CD4-positive, alpha-beta memory T cell (primary cell): ENCODE measurements at regions not wholly inside any gene's neighbourhood (a gene's known extent, or its start where the extent isn't known, plus 50 kb on each side); places are given as distances from the start of the nearest gene placed in this dataset.

ENCODE experiments used
- CTCF ChIA-PET: fragments of 350-600 bp; sonication (Branson Sonifier 250); formaldehyde crosslinking; loops from one replicate; lab custom pipeline; 2021; ENCODE audit warnings: inconsistent platforms; ENCODE audit not compliant: partially characterized antibody; lab: Charles Lee
- POLR2A ChIA-PET: fragments of 350-600 bp; sonication (Branson Sonifier 250); formaldehyde crosslinking; loops from one replicate; lab custom pipeline; 2021; ENCODE audit not compliant: partially characterized antibody; lab: Charles Lee
- DNase-seq, 5 donors: peaks; one replicate each; pipeline versions ENCODE4 v3.0.0 to v3.0.0-alpha.2; 2020 to 2022; ENCODE audit warnings: mixed read lengths in 1 of 5
- H3K27ac ChIP-seq: one replicate; pipeline ENCODE4 v1.7.0; 2013; ENCODE audit warnings: low read depth, low read length
- H3K27me3 ChIP-seq: 2 replicates; pipeline ENCODE4 v1.7.0; 2013; ENCODE audit warnings: mild to moderate bottlenecking, low read length, moderate library complexity; ENCODE audit not compliant: insufficient read depth
- H3K36me3 ChIP-seq: 2 replicates; pipeline ENCODE4 v1.7.0; 2013; ENCODE audit warnings: mild to moderate bottlenecking, low read length, moderate library complexity; ENCODE audit not compliant: insufficient read depth
- H3K4me1 ChIP-seq: 2 replicates; pipeline ENCODE4 v1.7.0; 2013; ENCODE audit warnings: mild to moderate bottlenecking, low read length, moderate library complexity; ENCODE audit not compliant: insufficient read depth
- H3K4me3 ChIP-seq, 2 donors: one replicate each; pipeline ENCODE4 v1.7.0; 2013; ENCODE audit warnings: low read length in 2 of 2, mild to moderate bottlenecking in 1 of 2
- H3K9me3 ChIP-seq, 2 donors: one replicate each; pipeline ENCODE4 v1.7.0; 2013; ENCODE audit warnings: low read length in 2 of 2, control low read depth in 1 of 2; ENCODE audit not compliant: control insufficient read depth in 1 of 2
- H3K27ac Mint-ChIP-seq, 7 donors: one replicate each; pipeline ENCODE4 v1.8.0; 2020 to 2021; ENCODE audit warnings: mixed read lengths in 7 of 7, mild to moderate bottlenecking in 6 of 7, inconsistent platforms in 3 of 7, moderate library complexity in 3 of 7
- H3K27me3 Mint-ChIP-seq, 2 donors: one replicate each; pipeline ENCODE4 v1.8.0; 2020 to 2021; ENCODE audit warnings: mixed read lengths in 2 of 2
- H3K36me3 Mint-ChIP-seq, 2 donors: one replicate each; pipeline ENCODE4 v1.8.0; 2020 to 2021; ENCODE audit warnings: mixed read lengths in 2 of 2, inconsistent platforms in 1 of 2, mild to moderate bottlenecking in 1 of 2
- H3K4me1 Mint-ChIP-seq, 4 donors: one replicate each; pipeline ENCODE4 v1.8.0; 2020 to 2021; ENCODE audit warnings: mixed read lengths in 4 of 4, mild to moderate bottlenecking in 1 of 4
- H3K4me3 Mint-ChIP-seq, 8 donors: one replicate each; pipeline ENCODE4 v1.8.0; 2020 to 2021; ENCODE audit warnings: mixed read lengths in 8 of 8, mild to moderate bottlenecking in 7 of 8, moderate library complexity in 6 of 8, inconsistent platforms in 3 of 8
- H3K9me3 Mint-ChIP-seq, 8 donors: one replicate each; pipeline ENCODE4 v1.8.0; 2020 to 2021; ENCODE audit warnings: mixed read lengths in 8 of 8, mild to moderate bottlenecking in 5 of 8, inconsistent platforms in 3 of 8, moderate library complexity in 1 of 8
- intact Hi-C: fragments of 100-400 bp; cut with micrococcal nuclease; formaldehyde crosslinking; loops from one replicate; pipeline ENCODE4 v1.15.1; 2023

DNA sequence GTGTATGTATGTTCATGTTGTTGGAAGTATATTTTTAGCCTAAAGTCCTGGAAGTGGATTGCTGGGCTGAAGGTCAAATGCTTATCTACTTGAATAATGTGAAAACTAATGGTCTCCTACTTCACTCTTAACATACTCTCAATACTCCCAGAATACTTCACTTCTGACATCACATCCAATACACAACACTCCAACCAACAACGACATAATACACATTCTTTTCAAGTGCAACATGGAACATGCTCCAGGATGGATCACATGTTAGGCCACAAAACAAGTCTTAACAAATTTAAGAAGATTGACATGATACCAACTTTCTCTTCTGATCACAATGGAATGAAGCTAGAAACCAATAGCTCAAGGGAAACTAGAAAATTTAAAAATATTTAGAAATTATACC lies 126.9 kb upstream of the ADCY1 start:
- Histone ChIP-seq H3K27ac (no peak overlapping the region), H3K36me3 (no peaks in the 10 kb centered on the region), H3K9me3 (no peaks in the 10 kb centered on the region), H3K4me3 (no peak overlapping the region), H3K4me1 (no peaks in the 10 kb centered on the region), H3K27me3 (no peaks in the 10 kb centered on the region)
- no peak for DNase-seq
- CTCF ChIA-PET: no interaction called here
- Mint-ChIP-seq H3K27ac (peak overlapping the region in 1 of 7 donors; percentile 69), H3K4me1 (no peaks in the 10 kb centered on the region), H3K36me3 (no peaks in the 10 kb centered on the region), H3K27me3 (peaks cover 4 to 6% of the 10 kb centered on the region in 2 donors), H3K4me3 (no peak overlapping the region), H3K9me3 (peaks cover 0 to 5% (median 3%) of the 10 kb centered on the region in 8 donors)
- intact Hi-C loops: no loop called here
- POLR2A ChIA-PET: no interaction called here

DNA sequence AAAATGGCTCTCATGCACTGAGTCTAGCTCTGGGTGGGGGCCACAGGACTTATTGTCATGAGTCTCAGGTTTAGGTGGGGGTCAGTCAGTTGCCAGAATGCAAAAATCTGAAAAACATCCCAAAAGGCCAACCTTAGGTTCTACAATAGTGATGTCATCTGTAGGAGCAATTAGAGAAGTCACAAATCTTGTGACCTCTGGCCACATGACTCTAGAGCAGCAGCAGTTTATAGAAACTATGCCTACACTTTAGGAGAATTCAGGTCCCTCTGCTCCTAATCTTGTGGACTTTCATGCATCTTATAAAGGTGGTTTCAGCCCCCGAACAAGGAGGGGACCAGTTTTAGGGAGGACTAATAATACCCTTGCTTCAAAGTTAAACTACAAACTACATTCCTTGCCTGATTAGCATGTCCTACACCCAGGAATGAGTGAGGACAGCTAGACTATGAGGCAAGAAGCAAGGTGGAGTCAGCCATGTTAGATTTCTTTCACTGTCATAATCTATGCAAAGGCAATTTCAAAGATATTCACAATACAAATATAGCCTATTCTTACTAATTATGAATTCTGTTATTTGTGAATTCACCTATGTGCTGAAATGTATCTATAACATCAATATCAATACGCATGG lies 123.5 kb upstream of the ADCY1 start:
- H3K9me3 ChIP-seq: no peaks in the 10 kb centered on the region
- H3K27me3 ChIP-seq: no peaks in the 10 kb centered on the region
- POLR2A ChIA-PET: no interaction called here
- no peak overlapping the region for H3K27ac Mint-ChIP-seq
- no peaks in the 10 kb centered on the region for H3K4me1 ChIP-seq
- peaks cover 0 to 5% (median 3%) of the 10 kb centered on the region in 8 donors for H3K9me3 Mint-ChIP-seq
- CTCF ChIA-PET: no interaction called here
- intact Hi-C loops: no loop called here
- H3K4me3 ChIP-seq: no peak overlapping the region
- no peak overlapping the region for H3K4me3 Mint-ChIP-seq
- H3K27ac ChIP-seq: no peak overlapping the region
- peaks cover 4 to 7% of the 10 kb centered on the region in 2 donors for H3K27me3 Mint-ChIP-seq
- no peaks in the 10 kb centered on the region for H3K36me3 Mint-ChIP-seq
- no peak for DNase-seq
- H3K36me3 ChIP-seq: no peaks in the 10 kb centered on the region
- no peaks in the 10 kb centered on the region for H3K4me1 Mint-ChIP-seq

DNA sequence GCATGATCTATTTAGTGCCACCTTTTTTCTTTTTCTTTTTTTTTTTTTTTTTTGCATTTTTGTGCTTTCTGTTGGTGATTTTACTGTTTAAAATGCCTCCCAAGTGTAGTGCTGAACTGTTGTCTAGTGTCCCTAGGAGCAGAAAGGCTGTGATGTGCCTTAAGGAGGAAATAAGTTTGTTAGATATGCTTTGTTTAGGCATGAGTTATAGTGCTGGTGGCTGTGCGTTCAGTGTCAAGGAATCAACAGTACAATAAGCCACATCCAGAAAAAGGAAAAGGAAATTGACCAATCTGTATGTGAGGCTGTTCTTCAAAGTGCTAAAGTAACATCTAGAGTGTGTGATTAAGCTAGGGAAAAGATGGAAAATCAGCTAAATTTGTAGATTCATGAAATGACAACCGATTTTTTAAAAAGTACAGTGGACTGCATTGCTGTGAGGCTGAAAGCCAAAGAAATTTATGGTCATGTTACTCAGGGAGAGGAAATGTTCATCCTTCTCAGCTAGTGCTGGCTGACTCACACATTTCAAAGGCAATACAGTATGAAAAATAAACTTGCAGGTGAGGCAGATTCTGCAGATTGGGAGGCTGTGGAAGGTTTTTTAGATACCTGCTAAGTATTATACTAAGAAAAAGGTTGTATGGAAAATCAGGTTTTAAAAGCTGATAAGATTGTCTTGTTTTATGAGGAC lies 122.7 kb upstream of the ADCY1 start:
- intact Hi-C loops: no loop called here
- Mint-ChIP-seq H3K4me1 (no peaks in the 10 kb centered on the region), H3K27me3 (peaks cover 4 to 5% of the 10 kb centered on the region in 2 donors), H3K36me3 (no peaks in the 10 kb centered on the region), H3K27ac (no peak overlapping the region), H3K9me3 (peaks cover 0 to 5% (median under 1%) of the 10 kb centered on the region in 8 donors), H3K4me3 (no peak overlapping the region)
- ChIA-PET POLR2A (no interaction called here), CTCF (no interaction called here)
- Histone ChIP-seq H3K4me3 (no peak overlapping the region), H3K4me1 (no peaks in the 10 kb centered on the region), H3K27me3 (no peaks in the 10 kb centered on the region), H3K27ac (no peak overlapping the region), H3K9me3 (no peaks in the 10 kb centered on the region), H3K36me3 (no peaks in the 10 kb centered on the region)
- no peak for DNase-seq

DNA sequence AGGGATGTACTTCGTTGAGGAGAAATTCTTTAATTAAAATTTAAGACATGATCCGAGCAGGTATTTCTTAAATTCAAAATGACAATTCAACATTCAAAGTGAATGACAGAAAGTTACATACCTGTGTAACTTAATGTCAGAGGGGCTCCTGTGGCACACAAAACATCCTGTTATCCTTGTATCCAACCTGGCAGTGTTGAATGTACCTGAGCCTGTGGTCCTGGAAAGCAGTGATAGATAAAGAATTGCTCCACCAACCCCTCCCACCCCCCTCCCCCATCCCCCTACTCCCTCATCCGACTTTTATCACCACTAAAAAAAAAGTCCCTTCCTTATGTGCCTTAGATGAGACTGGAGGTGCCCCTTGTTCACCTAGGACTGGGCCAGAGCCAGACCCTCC lies 119.4 kb upstream of the ADCY1 start:
- Histone ChIP-seq H3K27me3 (no peaks in the 10 kb centered on the region), H3K9me3 (no peaks in the 10 kb centered on the region), H3K4me1 (no peaks in the 10 kb centered on the region), H3K27ac (no peak overlapping the region), H3K4me3 (no peak overlapping the region), H3K36me3 (no peaks in the 10 kb centered on the region)
- ChIA-PET CTCF (no interaction called here), POLR2A (no interaction called here)
- Mint-ChIP-seq H3K36me3 (no peaks in the 10 kb centered on the region), H3K9me3 (peaks cover 0 to 2% (median 0%) of the 10 kb centered on the region in 8 donors), H3K27ac (no peak overlapping the region), H3K4me1 (no peaks in the 10 kb centered on the region), H3K4me3 (no peak overlapping the region), H3K27me3 (peaks cover 1 to 3% of the 10 kb centered on the region in 2 donors)
- intact Hi-C loops: no loop called here
- DNase-seq: no peak

DNA sequence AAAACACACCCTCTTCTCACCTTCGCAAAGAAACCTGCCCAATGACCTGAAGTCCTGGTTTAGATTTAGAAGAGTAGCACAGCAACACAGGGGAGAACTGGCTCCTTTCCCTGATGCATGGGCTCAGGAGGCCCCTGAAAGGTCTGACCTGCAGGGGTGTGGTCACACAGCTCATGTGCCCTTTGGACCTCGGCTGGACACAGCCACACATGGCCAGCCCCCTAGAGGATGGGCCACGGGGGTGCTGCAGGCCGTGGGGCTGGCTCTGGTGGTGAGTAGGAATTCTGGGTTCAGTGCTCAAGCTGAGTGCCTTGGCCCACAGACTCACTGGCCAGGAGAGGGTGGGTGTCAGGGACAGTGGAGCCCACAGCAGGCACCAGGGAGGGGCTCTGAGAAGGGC lies 118.5 kb upstream of the ADCY1 start:
- H3K36me3 Mint-ChIP-seq: no peaks in the 10 kb centered on the region
- Histone ChIP-seq H3K36me3 (no peaks in the 10 kb centered on the region), H3K9me3 (no peaks in the 10 kb centered on the region), H3K4me1 (no peaks in the 10 kb centered on the region), H3K27me3 (no peaks in the 10 kb centered on the region), H3K27ac (no peak overlapping the region), H3K4me3 (no peak overlapping the region)
- intact Hi-C loops: no loop called here
- no peak overlapping the region for H3K4me3 Mint-ChIP-seq
- ChIA-PET POLR2A (no interaction called here), CTCF (no interaction called here)
- no peak for DNase-seq
- no peaks in the 10 kb centered on the region for H3K4me1 Mint-ChIP-seq
- H3K27me3 Mint-ChIP-seq: peaks cover 1 to 3% of the 10 kb centered on the region in 2 donors
- H3K9me3 Mint-ChIP-seq: peaks cover 0 to 2% (median 0%) of the 10 kb centered on the region in 8 donors
- no peak overlapping the region for H3K27ac Mint-ChIP-seq

DNA sequence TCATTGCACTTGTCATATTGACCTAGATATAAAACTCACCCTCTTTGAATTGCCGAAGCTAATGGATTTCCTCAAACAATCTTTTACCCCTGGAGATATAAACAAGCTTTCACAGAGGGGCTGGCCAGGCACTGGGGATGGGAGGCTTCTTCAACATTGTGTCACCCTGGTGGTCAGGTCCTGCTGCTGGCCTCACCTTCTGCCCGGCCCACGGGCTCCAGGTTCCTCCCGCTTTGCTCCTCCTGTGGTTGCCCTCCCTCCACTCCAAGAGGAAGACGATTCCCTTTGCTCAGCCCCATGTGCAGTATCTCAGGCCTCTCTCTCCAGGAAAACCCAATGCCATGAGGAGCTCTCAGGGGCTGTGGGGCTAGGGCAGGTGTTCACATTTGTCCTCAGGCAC lies 118.1 kb upstream of the ADCY1 start:
- Mint-ChIP-seq H3K9me3 (peaks cover 0 to 2% (median 0%) of the 10 kb centered on the region in 8 donors), H3K4me3 (no peak overlapping the region), H3K27ac (no peak overlapping the region), H3K36me3 (no peaks in the 10 kb centered on the region), H3K27me3 (peaks cover 1 to 3% of the 10 kb centered on the region in 2 donors), H3K4me1 (no peaks in the 10 kb centered on the region)
- H3K27ac ChIP-seq: no peak overlapping the region
- DNase-seq: no peak
- ChIA-PET CTCF (no interaction called here), POLR2A (no interaction called here)
- H3K9me3 ChIP-seq: no peaks in the 10 kb centered on the region
- no peaks in the 10 kb centered on the region for H3K27me3 ChIP-seq
- no peak overlapping the region for H3K4me3 ChIP-seq
- H3K36me3 ChIP-seq: no peaks in the 10 kb centered on the region
- H3K4me1 ChIP-seq: no peaks in the 10 kb centered on the region
- intact Hi-C loops: no loop called here

DNA sequence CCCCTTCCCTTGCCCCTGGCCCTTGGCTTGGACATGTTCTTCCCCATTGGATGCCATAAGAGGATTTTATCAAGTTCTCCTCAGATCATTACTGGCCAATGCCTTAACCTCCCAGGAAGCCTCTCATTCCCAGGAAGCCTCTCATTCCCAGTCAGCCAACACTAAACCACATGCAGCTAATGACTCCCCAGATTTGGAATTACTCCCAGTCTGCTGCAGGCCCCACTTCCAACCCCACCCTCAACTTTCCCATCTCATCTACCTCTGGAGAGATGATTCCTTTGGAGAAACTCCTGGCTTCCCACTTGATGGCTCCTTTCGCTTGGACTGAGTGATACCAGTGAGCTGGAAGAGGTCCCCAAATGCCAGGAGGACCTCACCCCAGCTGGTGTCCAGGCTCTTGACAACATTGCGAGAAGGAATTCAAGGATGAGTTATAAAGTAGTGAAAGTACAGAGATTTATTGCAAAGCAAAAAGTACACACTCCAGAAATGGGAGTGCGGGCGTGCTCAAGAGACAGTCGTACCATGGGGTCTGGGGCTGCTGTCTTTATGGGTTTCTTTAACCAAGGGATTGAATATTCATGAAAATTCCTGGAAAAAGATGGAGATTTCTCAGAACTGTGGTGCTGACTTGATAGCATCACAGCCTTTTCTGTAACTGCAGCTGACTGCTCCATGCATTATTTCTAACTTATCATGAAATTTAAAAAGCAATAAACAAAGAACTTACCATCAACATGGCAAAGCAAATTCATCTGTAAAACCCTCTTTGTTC lies 117.2 kb upstream of the ADCY1 start:
- Mint-ChIP-seq H3K4me3 (no peak overlapping the region), H3K4me1 (no peaks in the 10 kb centered on the region), H3K9me3 (peaks cover 0 to 2% (median 0%) of the 10 kb centered on the region in 8 donors), H3K27ac (no peak overlapping the region), H3K27me3 (peaks cover 1% of the 10 kb centered on the region in 2 donors), H3K36me3 (no peaks in the 10 kb centered on the region)
- no peaks in the 10 kb centered on the region for H3K36me3 ChIP-seq
- no peak overlapping the region for H3K27ac ChIP-seq
- no peaks in the 10 kb centered on the region for H3K27me3 ChIP-seq
- no peaks in the 10 kb centered on the region for H3K4me1 ChIP-seq
- H3K9me3 ChIP-seq: no peaks in the 10 kb centered on the region
- DNase-seq: no peak
- intact Hi-C loops: no loop called here
- H3K4me3 ChIP-seq: no peak overlapping the region
- ChIA-PET POLR2A (no interaction called here), CTCF (no interaction called here)
